Astrocyte (in vitro differentiated cells and primary cell): ENCODE measurements at regions not wholly inside any gene's neighbourhood (a gene's known extent, or its start where the extent isn't known, plus 50 kb on each side); places are given as distances from the start of the nearest gene placed in this dataset.

Source experiments
- DNase-seq: peaks from one replicate; pipeline ENCODE4 v3.0.0-alpha.2; 2010; ENCODE audit warnings: low read depth
- FAIRE-seq: peaks from 2 replicates; lab custom pipeline; 2011; peaks lifted over from hg19 to GRCh38; lab: Jason Lieb, UNC
- H2AFZ ChIP-seq: 2 replicates; pipeline ENCODE4 v1.6.0; 2012; ENCODE audit warnings: low read depth, low read length, inconsistent platforms
- H3K27ac ChIP-seq: 2 replicates; pipeline ENCODE4 v1.5.1; 2011; ENCODE audit warnings: low read depth, low read length, inconsistent platforms
- H3K27me3 ChIP-seq: 2 replicates; pipeline ENCODE4 v1.6.0; 2011; ENCODE audit warnings: low read length, inconsistent platforms; ENCODE audit not compliant: insufficient read depth
- H3K36me3 ChIP-seq: 2 replicates; pipeline ENCODE4 v1.5.1; 2011; ENCODE audit warnings: low read length, inconsistent platforms; ENCODE audit not compliant: insufficient read depth
- H3K4me1 ChIP-seq: 2 replicates; pipeline ENCODE4 v1.5.1; 2011; ENCODE audit warnings: low read length, inconsistent platforms; ENCODE audit not compliant: insufficient read depth
- H3K4me2 ChIP-seq: 2 replicates; pipeline ENCODE4 v1.6.0; 2012; ENCODE audit warnings: low read length, inconsistent platforms
- H3K4me3 ChIP-seq: 2 replicates; pipeline ENCODE4 v1.5.1; 2011; ENCODE audit warnings: low read depth, mild to moderate bottlenecking, low read length, inconsistent platforms; ENCODE audit not compliant: insufficient read depth
- H3K79me2 ChIP-seq: 2 replicates; pipeline ENCODE4 v1.6.0; 2012; ENCODE audit warnings: mild to moderate bottlenecking, low read length, inconsistent platforms; ENCODE audit not compliant: insufficient read depth
- H3K9ac ChIP-seq: 2 replicates; pipeline ENCODE4 v1.6.0; 2012; ENCODE audit warnings: mild to moderate bottlenecking, low read length, inconsistent platforms
- H3K9me3 ChIP-seq: 2 replicates; pipeline ENCODE4 v1.5.1; 2012; ENCODE audit warnings: low read depth, mild to moderate bottlenecking, low read length, inconsistent platforms; ENCODE audit not compliant: insufficient read depth
- H4K20me1 ChIP-seq: 2 replicates; pipeline ENCODE4 v1.6.0; 2012; ENCODE audit warnings: low read length, inconsistent platforms; ENCODE audit not compliant: insufficient read depth
- H3K27ac Mint-ChIP-seq: one replicate; pipeline ENCODE4 v1.8.0; 2021; ENCODE audit warnings: mild to moderate bottlenecking, mixed read lengths; ENCODE audit not compliant: unreplicated experiment
- H3K27me3 Mint-ChIP-seq: one replicate; pipeline ENCODE4 v1.8.0; 2021; ENCODE audit warnings: low read depth, mixed read lengths; ENCODE audit not compliant: unreplicated experiment
- H3K36me3 Mint-ChIP-seq: one replicate; pipeline ENCODE4 v1.8.0; 2021; ENCODE audit warnings: low read depth, mixed read lengths; ENCODE audit not compliant: unreplicated experiment
- H3K4me1 Mint-ChIP-seq: one replicate; pipeline ENCODE4 v1.8.0; 2021; ENCODE audit warnings: low read depth, mixed read lengths; ENCODE audit not compliant: unreplicated experiment
- H3K4me3 Mint-ChIP-seq: one replicate; pipeline ENCODE4 v1.8.0; 2021; ENCODE audit warnings: mild to moderate bottlenecking, moderate library complexity, mixed read lengths; ENCODE audit not compliant: unreplicated experiment
- H3K9me3 Mint-ChIP-seq: one replicate; pipeline ENCODE4 v1.8.0; 2021; ENCODE audit warnings: mild to moderate bottlenecking, mixed read lengths; ENCODE audit not compliant: unreplicated experiment
- EZH2 ChIP-seq: IDR thresholded peaks from 2 replicates; pipeline ENCODE4 v1.6.1; 2012; ENCODE audit warnings: mild to moderate bottlenecking, low read length, inconsistent platforms; ENCODE audit not compliant: insufficient read depth
- TF ChIP-seq, protein P1 (sequence below): IDR thresholded peaks from 2 replicates; pipeline ENCODE4 v1.5.1; 2011; ENCODE audit warnings: low read depth, mild to moderate bottlenecking, inconsistent platforms, low read length, moderate library complexity; ENCODE audit not compliant: insufficient read depth

DNA sequence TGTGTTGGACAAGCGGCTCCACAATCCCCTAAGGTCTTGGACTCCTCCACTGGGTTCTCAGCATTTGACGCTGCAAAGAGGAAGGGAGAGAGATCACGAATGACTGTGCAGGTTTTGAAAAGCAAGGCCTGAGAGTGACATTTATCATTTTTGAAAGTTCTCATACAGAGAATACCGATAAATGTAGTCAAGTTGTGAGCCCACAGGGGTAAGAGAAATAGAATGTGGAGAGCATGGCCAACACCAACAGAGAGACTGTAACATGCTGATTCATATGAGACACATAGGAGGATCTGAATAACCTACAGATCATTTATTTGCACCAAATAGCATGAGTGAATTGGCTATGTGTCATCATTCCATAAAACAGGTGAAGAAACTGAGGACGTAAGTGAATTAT lies 230.5 kb upstream of the MBL2 start:
- Histone ChIP-seq H3K79me2 (no peaks in the 10 kb centered on the region), H3K9me3 (no peaks in the 10 kb centered on the region), H3K4me1 (no peaks in the 10 kb centered on the region), H3K9ac (no peak overlapping the region), H3K4me2 (no peak overlapping the region), H3K27ac (no peak overlapping the region), H3K4me3 (no peak overlapping the region), H3K27me3 (no peaks in the 10 kb centered on the region), H4K20me1 (no peaks in the 10 kb centered on the region), H3K36me3 (no peaks in the 10 kb centered on the region), H2AFZ (no peak overlapping the region)
- Mint-ChIP-seq H3K36me3 (no peaks in the 10 kb centered on the region), H3K4me1 (peaks cover 3% of the 10 kb centered on the region), H3K4me3 (no peak overlapping the region), H3K27ac (no peak overlapping the region), H3K27me3 (no peaks in the 10 kb centered on the region), H3K9me3 (no peaks in the 10 kb centered on the region)
- DNase-seq (no peak), FAIRE-seq (no peak)
- TF ChIP-seq EZH2, result no peak
- TF ChIP-seq, protein P1, sequence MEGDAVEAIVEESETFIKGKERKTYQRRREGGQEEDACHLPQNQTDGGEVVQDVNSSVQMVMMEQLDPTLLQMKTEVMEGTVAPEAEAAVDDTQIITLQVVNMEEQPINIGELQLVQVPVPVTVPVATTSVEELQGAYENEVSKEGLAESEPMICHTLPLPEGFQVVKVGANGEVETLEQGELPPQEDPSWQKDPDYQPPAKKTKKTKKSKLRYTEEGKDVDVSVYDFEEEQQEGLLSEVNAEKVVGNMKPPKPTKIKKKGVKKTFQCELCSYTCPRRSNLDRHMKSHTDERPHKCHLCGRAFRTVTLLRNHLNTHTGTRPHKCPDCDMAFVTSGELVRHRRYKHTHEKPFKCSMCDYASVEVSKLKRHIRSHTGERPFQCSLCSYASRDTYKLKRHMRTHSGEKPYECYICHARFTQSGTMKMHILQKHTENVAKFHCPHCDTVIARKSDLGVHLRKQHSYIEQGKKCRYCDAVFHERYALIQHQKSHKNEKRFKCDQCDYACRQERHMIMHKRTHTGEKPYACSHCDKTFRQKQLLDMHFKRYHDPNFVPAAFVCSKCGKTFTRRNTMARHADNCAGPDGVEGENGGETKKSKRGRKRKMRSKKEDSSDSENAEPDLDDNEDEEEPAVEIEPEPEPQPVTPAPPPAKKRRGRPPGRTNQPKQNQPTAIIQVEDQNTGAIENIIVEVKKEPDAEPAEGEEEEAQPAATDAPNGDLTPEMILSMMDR, result no peak

DNA sequence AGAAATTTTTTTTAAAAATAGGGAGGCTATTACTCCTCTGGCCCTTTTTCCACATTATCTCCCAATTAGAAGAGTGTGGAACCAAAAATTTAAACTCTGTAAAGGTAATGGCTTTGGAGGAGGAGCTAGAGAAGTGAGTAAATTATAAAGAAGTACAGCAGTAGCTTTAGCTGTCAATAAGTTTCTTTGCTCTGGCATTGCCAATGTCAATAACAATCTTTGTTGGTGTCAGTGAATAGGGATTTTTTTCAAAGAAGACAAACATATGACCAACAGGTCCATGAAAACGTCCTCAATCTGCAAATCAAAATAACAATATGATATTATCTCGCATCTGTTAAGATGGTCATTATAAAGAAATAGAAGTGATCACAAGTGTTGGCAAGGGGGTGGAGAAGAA lies 227.1 kb upstream of the MBL2 start:
- Histone ChIP-seq H2AFZ (no peak overlapping the region), H3K79me2 (no peaks in the 10 kb centered on the region), H3K27ac (no peak overlapping the region), H4K20me1 (no peaks in the 10 kb centered on the region), H3K9me3 (no peaks in the 10 kb centered on the region), H3K36me3 (no peaks in the 10 kb centered on the region), H3K4me2 (no peak overlapping the region), H3K27me3 (no peaks in the 10 kb centered on the region), H3K9ac (no peak overlapping the region), H3K4me3 (no peak overlapping the region), H3K4me1 (no peaks in the 10 kb centered on the region)
- no peak for FAIRE-seq
- Mint-ChIP-seq H3K36me3 (no peaks in the 10 kb centered on the region), H3K27me3 (no peaks in the 10 kb centered on the region), H3K27ac (no peak overlapping the region), H3K9me3 (no peaks in the 10 kb centered on the region), H3K4me3 (no peak overlapping the region), H3K4me1 (no peaks in the 10 kb centered on the region)
- TF ChIP-seq, protein P1, result no peak
- no peak for TF ChIP-seq EZH2
- DNase-seq, result no peak

DNA sequence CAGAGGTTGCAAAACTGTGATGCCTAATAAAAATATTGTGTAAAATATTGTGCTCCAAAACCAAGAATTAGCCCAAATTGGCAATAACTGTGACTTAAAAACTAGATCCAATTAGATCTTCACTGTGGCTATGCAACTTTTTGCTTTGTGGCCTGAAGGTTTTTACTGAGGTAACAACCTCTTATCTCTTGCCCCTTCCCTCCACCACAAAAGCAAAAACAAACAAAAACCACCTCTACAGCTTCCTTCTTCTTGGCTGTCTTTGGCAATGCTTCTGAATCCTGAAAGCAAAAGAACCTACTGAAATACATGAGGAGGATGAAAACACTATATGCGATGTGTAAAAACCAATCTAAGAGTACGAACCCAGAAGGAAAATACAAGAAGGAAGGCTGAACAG lies 226.7 kb upstream of the MBL2 start:
- Histone ChIP-seq H3K9ac (no peak overlapping the region), H3K4me1 (no peaks in the 10 kb centered on the region), H3K4me3 (no peak overlapping the region), H4K20me1 (no peaks in the 10 kb centered on the region), H3K4me2 (no peak overlapping the region), H3K36me3 (no peaks in the 10 kb centered on the region), H3K79me2 (no peaks in the 10 kb centered on the region), H2AFZ (no peak overlapping the region), H3K9me3 (no peaks in the 10 kb centered on the region), H3K27ac (no peak overlapping the region), H3K27me3 (no peaks in the 10 kb centered on the region)
- no peaks in the 10 kb centered on the region for H3K27me3 Mint-ChIP-seq
- no peaks in the 10 kb centered on the region for H3K9me3 Mint-ChIP-seq
- TF ChIP-seq, protein P1, result no peak
- no peak for TF ChIP-seq EZH2
- H3K4me3 Mint-ChIP-seq, result no peak overlapping the region
- no peaks in the 10 kb centered on the region for H3K36me3 Mint-ChIP-seq
- no peak overlapping the region for H3K27ac Mint-ChIP-seq
- FAIRE-seq (no peak), DNase-seq (no peak)
- no peaks in the 10 kb centered on the region for H3K4me1 Mint-ChIP-seq
